GM12878 (cell line): ENCODE measurements at regions not wholly inside any gene's neighbourhood (a gene's known extent, or its start where the extent isn't known, plus 50 kb on each side); places are given as distances from the start of the nearest gene placed in this dataset.
A peak's percentile ranks its signal among the peaks of the same experiment; 100 is the strongest.

Experiments
- ATAC-seq: fragments of 200-7000 bp; cut with Tn5 transposase; 3 replicates; pipeline ENCODE4 v1.9.1; 2020; ENCODE audit warnings: mild to moderate bottlenecking, moderate library complexity
- BruUV-seq: library from RNA; stranded (reverse); fragments of 400-500 nt; replicated peaks from 2 replicates; lab custom pipeline; 2021; lab: Mats Ljungman, UMichigan
- CTCF ChIA-PET: fragments of 300-600 bp; sonication (Branson Sonifier 250); formaldehyde crosslinking; extraction: SDS; loops from one replicate; lab custom pipeline; 2021; ENCODE audit warnings: inconsistent platforms; lab: Yijun Ruan, JAX
- POLR2A ChIA-PET: fragments of 350-600 bp; formaldehyde crosslinking; extraction: SDS; loops from one replicate; lab custom pipeline; 2021; ENCODE audit warnings: inconsistent platforms; lab: Charles Lee
- RAD21 ChIA-PET: fragments of 300-600 bp; sonication (Branson Sonifier 250); formaldehyde crosslinking; loops from one replicate; lab custom pipeline; 2023; ENCODE audit warnings: antibody characterized with exemption; ENCODE audit not compliant: unreplicated experiment; lab: Charles Lee
- SMC1A ChIA-PET: fragments of 300-600 bp; sonication (Branson Sonifier 250); formaldehyde crosslinking; loops from one replicate; lab custom pipeline; 2023; ENCODE audit not compliant: unreplicated experiment, uncharacterized antibody; lab: Charles Lee
- DNase-seq: peaks from one replicate; pipeline ENCODE4 v3.0.0-alpha.2; 2011; ENCODE audit warnings: low read depth, low spot score
- FAIRE-seq: peaks from 3 replicates; lab custom pipeline; 2011; peaks lifted over from hg19 to GRCh38; lab: Jason Lieb, UNC
- H2AFZ ChIP-seq: 2 replicates; pipeline ENCODE4 v1.6.0; 2011; ENCODE audit warnings: low read depth, low read length, control low read depth; ENCODE audit not compliant: control insufficient read depth
- H3K27ac ChIP-seq: 2 replicates; pipeline ENCODE4 v1.5.1; 2011; ENCODE audit warnings: control low read depth; ENCODE audit not compliant: control insufficient read depth, insufficient read depth
- H3K27me3 ChIP-seq, 2 experiments: replicated peaks in 1 of 2; 2 replicates each; pipeline versions ENCODE4 v1.6.0 to v1.6.1; 2011; ENCODE audit warnings: low read length in 1 of 2; ENCODE audit not compliant: control insufficient read depth in 2 of 2, insufficient read depth in 2 of 2
- H3K36me3 ChIP-seq, 2 experiments: 2 replicates each; pipeline ENCODE4 v1.5.1; 2011; ENCODE audit warnings: low read length in 1 of 2; ENCODE audit not compliant: control insufficient read depth in 2 of 2, insufficient read depth in 2 of 2
- H3K4me1 ChIP-seq: 2 replicates; pipeline ENCODE4 v1.6.1; 2011; ENCODE audit warnings: mild to moderate bottlenecking, low read length, moderate library complexity, mixed read lengths; ENCODE audit not compliant: control insufficient read depth, insufficient read depth
- H3K4me2 ChIP-seq: 2 replicates; pipeline ENCODE4 v1.6.0; 2011; ENCODE audit warnings: control low read depth; ENCODE audit not compliant: control insufficient read depth, insufficient read depth
- H3K4me3 ChIP-seq: fragments of 200-600 bp; sonication (generic); 2 replicates; pipeline ENCODE4 v1.5.1; 2016
- H3K79me2 ChIP-seq: 2 replicates; pipeline ENCODE4 v1.6.0; 2011; ENCODE audit warnings: low read length; ENCODE audit not compliant: control insufficient read depth, insufficient read depth
- H3K9ac ChIP-seq: 2 replicates; pipeline ENCODE4 v1.8.0; 2011; ENCODE audit warnings: low read length, control low read depth, mixed read lengths; ENCODE audit not compliant: control insufficient read depth, insufficient read depth
- H3K9me3 ChIP-seq: replicated peaks from 3 replicates; pipeline ENCODE4 v1.5.1; 2011; ENCODE audit warnings: mild to moderate bottlenecking, low read length; ENCODE audit not compliant: control insufficient read depth, insufficient read depth
- H4K20me1 ChIP-seq: 2 replicates; pipeline ENCODE4 v1.6.0; 2011; ENCODE audit not compliant: control insufficient read depth, insufficient read depth
- ATF7 ChIP-seq: fragments of 450-650 bp; IDR thresholded peaks from 2 replicates; pipeline ENCODE4 v1.6.1; 2016; ENCODE audit warnings: low read depth, mild to moderate bottlenecking
- CHD4 ChIP-seq: fragments of 200-600 bp; sonication (generic); IDR thresholded peaks from 2 replicates; pipeline ENCODE4 v1.6.1; 2016; ENCODE audit warnings: mild to moderate bottlenecking
- ELK1 ChIP-seq: IDR thresholded peaks from 2 replicates; pipeline ENCODE4 v1.6.1; 2012; ENCODE audit warnings: low read depth, low read length, improper control_type of control experiment
- FOXM1 ChIP-seq: IDR thresholded peaks from 2 replicates; pipeline ENCODE4 v1.6.1; 2012; ENCODE audit warnings: low read depth, mild to moderate bottlenecking, inconsistent platforms, low read length, moderate library complexity
- MTA2 ChIP-seq: fragments of 450-650 bp; IDR thresholded peaks from 2 replicates; pipeline ENCODE4 v1.6.1; 2016; ENCODE audit warnings: low read depth, mild to moderate bottlenecking, moderate library complexity
- MYC ChIP-seq: IDR thresholded peaks from 2 replicates; pipeline ENCODE4 v1.6.1; 2011; ENCODE audit warnings: mild to moderate bottlenecking, low read length, moderate library complexity, inconsistent platforms; ENCODE audit not compliant: insufficient read depth, insufficient replicate concordance, insufficient read length, severe bottlenecking
- PAX8 ChIP-seq: fragments of 450-650 bp; IDR thresholded peaks from 2 replicates; pipeline ENCODE4 v1.6.1; 2017; ENCODE audit warnings: mild to moderate bottlenecking, moderate library complexity
- SMC3 ChIP-seq: IDR thresholded peaks from 2 replicates; pipeline ENCODE4 v1.6.1; 2011; ENCODE audit warnings: low read length, improper control_type of control experiment, borderline replicate concordance
- SRF ChIP-seq, 2 experiments: IDR thresholded peaks; 2 replicates each; pipeline ENCODE4 v1.6.1; 2011; ENCODE audit warnings: low read depth in 2 of 2, low read length in 2 of 2, mild to moderate bottlenecking in 1 of 2, moderate library complexity in 1 of 2
- TCF3 ChIP-seq: IDR thresholded peaks from 2 replicates; pipeline ENCODE4 v1.6.1; 2012; ENCODE audit warnings: low read depth, mild to moderate bottlenecking, low read length, borderline replicate concordance; ENCODE audit not compliant: insufficient read depth
- WGBS: methylation state at CpG from one replicate; pipeline ENCODE4 v1.1.6; 2016; ENCODE audit warnings: low lambda C conversion rate; ENCODE audit not compliant: insufficient replicate concordance, insufficient coverage; ENCODE audit errors: missing lambda C conversion rate; 5-methylcytosine and 5-hydroxymethylcytosine counted together
- in situ Hi-C: fragments of 300-500 bp; cut with MboI; formaldehyde crosslinking; loops from 9 replicates; pipeline ENCODE4 v1.14.3; 2018; ENCODE audit warnings: mixed read lengths
- intact Hi-C: fragments of 100-400 bp; cut with micrococcal nuclease; formaldehyde crosslinking; loops from one replicate; pipeline ENCODE4 v1.14.2; 2022; ENCODE audit not compliant: unreplicated experiment
- TF ChIP-seq, protein P1 (sequence below): IDR thresholded peaks from 2 replicates; pipeline ENCODE4 v1.6.1; 2011; ENCODE audit warnings: low read depth, mild to moderate bottlenecking, low read length, moderate library complexity, borderline replicate concordance; ENCODE audit errors: extremely low read depth
- TF ChIP-seq, protein P2 (sequence below): IDR thresholded peaks from 2 replicates; pipeline ENCODE4 v1.6.1; 2011; ENCODE audit warnings: borderline replicate concordance, low read depth, mild to moderate bottlenecking, moderate library complexity, mixed read lengths, low read length; ENCODE audit not compliant: insufficient read depth; ENCODE audit errors: extremely low read length

DNA sequence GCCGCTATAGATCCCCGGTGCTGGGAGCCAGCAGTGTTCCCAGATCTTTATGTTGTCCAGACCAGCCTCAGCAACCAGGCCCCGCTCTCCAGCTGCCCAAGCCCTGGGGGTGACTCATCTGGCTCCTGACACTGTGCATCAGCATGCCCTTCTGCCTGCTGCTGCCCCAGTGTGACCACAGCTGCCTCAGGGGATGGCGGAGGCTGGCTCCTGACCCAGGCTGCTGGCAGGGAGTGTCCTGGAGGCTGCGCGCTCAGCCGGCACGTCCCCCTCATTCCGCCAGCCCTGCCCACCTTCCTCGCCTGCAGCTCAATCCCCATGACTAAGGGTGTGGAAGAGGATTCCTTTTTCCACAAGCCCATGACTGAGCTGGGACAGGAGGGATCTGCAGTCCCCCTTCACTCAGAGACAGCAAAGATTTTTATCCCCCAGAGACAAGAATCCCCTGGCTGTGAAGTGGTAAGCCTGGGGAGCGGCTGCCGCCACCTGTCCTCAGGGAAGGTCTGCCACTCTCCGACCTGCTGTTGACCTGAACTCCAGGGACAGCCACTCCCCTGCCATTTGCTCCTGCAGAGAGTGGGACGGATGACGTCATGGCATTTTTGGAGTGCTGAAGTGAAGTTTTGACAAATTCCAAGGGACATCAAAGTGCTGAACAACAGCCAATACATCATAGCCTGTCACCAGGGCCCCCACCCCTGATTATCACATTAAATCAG is 182.8 kb upstream of the BMPER start:
- no peak overlapping the region for H3K27ac ChIP-seq
- POLR2A ChIA-PET: no interaction called here
- no peaks in the 10 kb centered on the region for H4K20me1 ChIP-seq
- no peak overlapping the region for H2AFZ ChIP-seq
- in situ Hi-C loops (no loop called here), intact Hi-C loops (no loop called here)
- H3K9me3 ChIP-seq: no peaks in the 10 kb centered on the region
- no peak for TF ChIP-seq ELK1
- TF ChIP-seq ATF7: peak; percentile 50; the same call in 1 of the 2 replicates
- TF ChIP-seq MYC: no peak
- TF ChIP-seq PAX8: no peak
- CTCF ChIA-PET: interaction anchor here (0.7 kb wide), 1 partner anchor 16 kb away, joined by 3 read pairs; no protein-coding TSS in a partner anchor
- WGBS: 48% methylated on average over 15 of the region's 15 CpGs
- DNase-seq (no peak), FAIRE-seq (no peak), ATAC-seq (no peak)
- SMC1A ChIA-PET: interaction anchor here (1.4 kb wide), 1 partner anchor 48 kb away, joined by 4 read pairs; no protein-coding TSS in a partner anchor
- H3K4me2 ChIP-seq: no peak overlapping the region
- H3K36me3 ChIP-seq: no peaks in the 10 kb centered on the region
- H3K27me3 ChIP-seq: peaks cover 0 to 2% of the 10 kb centered on the region in 2 experiments; a peak in 3 of 4 replicates
- no peaks in the 10 kb centered on the region for H3K4me1 ChIP-seq
- no TSS peak for BruUV-seq
- no peaks in the 10 kb centered on the region for H3K79me2 ChIP-seq
- RAD21 ChIA-PET: interaction anchor here (0.6 kb wide), 1 partner anchor 1056 kb away, joined by 3 read pairs; no protein-coding TSS in a partner anchor
- no peak overlapping the region for H3K4me3 ChIP-seq
- H3K9ac ChIP-seq: no peak overlapping the region

DNA sequence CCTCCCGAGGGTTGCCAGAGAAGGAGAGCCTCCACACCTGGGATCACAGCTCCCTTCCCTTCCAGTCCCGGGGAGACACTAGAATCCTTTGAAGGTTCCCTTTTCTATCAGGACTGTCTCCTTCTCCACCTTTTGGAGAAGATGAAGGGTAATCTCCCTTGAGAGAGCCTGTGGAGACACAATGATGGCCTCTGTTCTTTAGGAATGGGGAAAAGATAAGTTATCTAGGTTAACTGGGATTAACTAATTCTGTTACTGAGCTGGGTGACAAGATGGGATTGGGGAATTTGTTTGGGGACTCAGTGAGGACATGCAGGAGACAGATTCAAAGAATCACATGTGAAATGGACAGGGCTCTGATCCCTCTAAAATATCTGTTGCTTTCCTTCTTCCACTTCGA is 181.1 kb upstream of the BMPER start:
- ChIA-PET CTCF (interaction anchor here (2.1 kb wide), 1 partner anchor 8 kb away, joined by 7 read pairs; no protein-coding TSS in a partner anchor), POLR2A (no interaction called here), SMC1A (interaction anchor here (1.4 kb wide), 1 partner anchor 50 kb away, joined by 4 read pairs; no protein-coding TSS in a partner anchor), RAD21 (no interaction called here)
- in situ Hi-C loops (no loop called here), intact Hi-C loops (no loop called here)
- WGBS: 29% methylated on average over 3 of the region's 3 CpGs
- FAIRE-seq (no peak), ATAC-seq (no peak), DNase-seq (no peak)
- no TSS peak for BruUV-seq
- no peak overlapping the region for H3K4me3 ChIP-seq
- no peaks in the 10 kb centered on the region for H3K4me1 ChIP-seq
- no peak overlapping the region for H3K4me2 ChIP-seq
- no peaks in the 10 kb centered on the region for H3K79me2 ChIP-seq
- no peaks in the 10 kb centered on the region for H3K9me3 ChIP-seq
- H3K27ac ChIP-seq: no peak overlapping the region
- no peak overlapping the region for H2AFZ ChIP-seq
- H3K36me3 ChIP-seq: no peaks in the 10 kb centered on the region
- H3K27me3 ChIP-seq: no peaks in the 10 kb centered on the region
- H3K9ac ChIP-seq: no peak overlapping the region
- no peaks in the 10 kb centered on the region for H4K20me1 ChIP-seq
- no peak for TF ChIP-seq FOXM1
- TF ChIP-seq SMC3: no peak
- TF ChIP-seq, protein P1, sequence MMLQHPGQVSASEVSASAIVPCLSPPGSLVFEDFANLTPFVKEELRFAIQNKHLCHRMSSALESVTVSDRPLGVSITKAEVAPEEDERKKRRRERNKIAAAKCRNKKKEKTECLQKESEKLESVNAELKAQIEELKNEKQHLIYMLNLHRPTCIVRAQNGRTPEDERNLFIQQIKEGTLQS: no peak
- TF ChIP-seq, protein P2, sequence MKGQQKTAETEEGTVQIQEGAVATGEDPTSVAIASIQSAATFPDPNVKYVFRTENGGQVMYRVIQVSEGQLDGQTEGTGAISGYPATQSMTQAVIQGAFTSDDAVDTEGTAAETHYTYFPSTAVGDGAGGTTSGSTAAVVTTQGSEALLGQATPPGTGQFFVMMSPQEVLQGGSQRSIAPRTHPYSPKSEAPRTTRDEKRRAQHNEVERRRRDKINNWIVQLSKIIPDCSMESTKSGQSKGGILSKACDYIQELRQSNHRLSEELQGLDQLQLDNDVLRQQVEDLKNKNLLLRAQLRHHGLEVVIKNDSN: no peak
- no peak for TF ChIP-seq TCF3
- no peak for TF ChIP-seq MTA2
- TF ChIP-seq CHD4: no peak
- no peak for TF ChIP-seq SRF (IDR thresholded peaks at IDR 0.05; ENCODE audit: low read depth in 2 of 2, low read length in 2 of 2)
